Gastroesophageal sphincter (tissue), 3 donors: ENCODE measurements at regions not wholly inside any gene's neighbourhood (a gene's known extent, or its start where the extent isn't known, plus 50 kb on each side); places are given as distances from the start of the nearest gene placed in this dataset.

Experiments used
- EP300 ChIP-seq: sonication (generic); formaldehyde crosslinking; IDR thresholded peaks from one replicate; pipeline ENCODE4 v1.6.1; 2017; ENCODE audit warnings: antibody characterized with exemption, mild to moderate bottlenecking
- POLR2AphosphoS5 ChIP-seq: sonication (generic); formaldehyde crosslinking; IDR thresholded peaks from one replicate; pipeline ENCODE4 v1.6.1; 2017; ENCODE audit warnings: antibody characterized with exemption
- TF ChIP-seq, protein P1 (sequence below), 4 experiments: fragments of 200-600 bp in 2 of 4; fragments of 450-650 bp in 2 of 4; sonication (generic) in 1 of 4; IDR thresholded peaks; one replicate each; pipeline ENCODE4 v1.5.1; 2017 to 2019; ENCODE audit warnings: antibody characterized with exemption in 4 of 4, mild to moderate bottlenecking in 2 of 4, moderate library complexity in 2 of 4

DNA sequence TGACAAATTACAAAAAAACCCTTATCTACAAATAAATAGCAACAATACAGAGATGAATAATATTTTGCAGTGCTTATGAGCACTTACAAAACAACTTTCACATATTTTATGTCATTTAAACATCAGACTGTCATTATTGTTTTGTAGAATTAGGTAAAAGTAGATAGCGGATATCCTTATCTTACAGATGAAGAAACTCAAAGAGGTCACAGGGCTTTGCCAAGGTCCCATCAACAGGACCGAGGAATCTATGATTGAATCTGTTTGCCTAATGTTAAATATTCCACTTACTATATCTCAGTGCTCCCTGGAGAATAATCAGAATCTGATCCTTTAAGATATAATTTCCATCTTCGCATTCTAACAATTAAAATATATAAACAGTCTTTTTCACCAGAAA is 119.0 kb downstream of the GASK1B start:
- TF ChIP-seq, protein P1, sequence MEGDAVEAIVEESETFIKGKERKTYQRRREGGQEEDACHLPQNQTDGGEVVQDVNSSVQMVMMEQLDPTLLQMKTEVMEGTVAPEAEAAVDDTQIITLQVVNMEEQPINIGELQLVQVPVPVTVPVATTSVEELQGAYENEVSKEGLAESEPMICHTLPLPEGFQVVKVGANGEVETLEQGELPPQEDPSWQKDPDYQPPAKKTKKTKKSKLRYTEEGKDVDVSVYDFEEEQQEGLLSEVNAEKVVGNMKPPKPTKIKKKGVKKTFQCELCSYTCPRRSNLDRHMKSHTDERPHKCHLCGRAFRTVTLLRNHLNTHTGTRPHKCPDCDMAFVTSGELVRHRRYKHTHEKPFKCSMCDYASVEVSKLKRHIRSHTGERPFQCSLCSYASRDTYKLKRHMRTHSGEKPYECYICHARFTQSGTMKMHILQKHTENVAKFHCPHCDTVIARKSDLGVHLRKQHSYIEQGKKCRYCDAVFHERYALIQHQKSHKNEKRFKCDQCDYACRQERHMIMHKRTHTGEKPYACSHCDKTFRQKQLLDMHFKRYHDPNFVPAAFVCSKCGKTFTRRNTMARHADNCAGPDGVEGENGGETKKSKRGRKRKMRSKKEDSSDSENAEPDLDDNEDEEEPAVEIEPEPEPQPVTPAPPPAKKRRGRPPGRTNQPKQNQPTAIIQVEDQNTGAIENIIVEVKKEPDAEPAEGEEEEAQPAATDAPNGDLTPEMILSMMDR (IDR thresholded peaks at IDR 0.05) = no peak
- TF ChIP-seq POLR2AphosphoS5 (no peak), EP300 (no peak)
